ENCODE measurements at regions not wholly inside any gene's neighbourhood (a gene's known extent, or its start where the extent isn't known, plus 50 kb on each side); places are given as distances from the start of the nearest gene placed in this dataset.

- DNase-seq (ENCODE audit: low read depth), result no peak
Measured at GRCh38 chr3:127383656-127384179, 95.9 kb upstream of the PRR20G start.

- no peak for DNase-seq (ENCODE audit: low read depth)
Measured at GRCh38 chr3:127377801-127378655, 90.2 kb upstream of the PRR20G start.

GRCh38 chr3:127375151-127375930 is 87.5 kb upstream of the PRR20G start:
- DNase-seq (ENCODE audit: low read depth), result no peak

GRCh38 chr3:127374086-127375010 is 86.5 kb upstream of the PRR20G start:
- DNase-seq (ENCODE audit: low read depth), result peak; percentile 3

GRCh38 chr3:127373441-127374085 is 85.7 kb upstream of the PRR20G start:
- DNase-seq (ENCODE audit: low read depth), result no peak

- DNase-seq (ENCODE audit: low read depth), result no peak
Measured at GRCh38 chr3:127371846-127372245, 84.0 kb upstream of the PRR20G start.

- no peak for DNase-seq (ENCODE audit: low read depth)
Measured at GRCh38 chr3:127371334-127371733, 83.5 kb upstream of the PRR20G start.

GRCh38 chr3:127370906-127371305 is 83.1 kb upstream of the PRR20G start:
- no peak for DNase-seq (ENCODE audit: low read depth)

GRCh38 chr3:127369356-127369935 is 81.6 kb upstream of the PRR20G start:
- no peak for DNase-seq (ENCODE audit: low read depth)

- no peak for DNase-seq (ENCODE audit: low read depth)
Measured at GRCh38 chr3:127368186-127369032, 80.6 kb upstream of the PRR20G start.

GRCh38 chr3:127367593-127367992 is 79.7 kb upstream of the PRR20G start:
- no peak for DNase-seq (ENCODE audit: low read depth)

- no peak for DNase-seq (ENCODE audit: low read depth)
Measured at GRCh38 chr3:127366383-127366782, 78.5 kb upstream of the PRR20G start.

- no peak for DNase-seq (ENCODE audit: low read depth)
Measured at GRCh38 chr3:127365163-127365798, 77.4 kb upstream of the PRR20G start.

- no peak for DNase-seq (ENCODE audit: low read depth)
Measured at GRCh38 chr3:127363891-127364290, 76.0 kb upstream of the PRR20G start.

- DNase-seq (ENCODE audit: low read depth), result no peak
Measured at GRCh38 chr3:127363171-127363570, 75.3 kb upstream of the PRR20G start.

- DNase-seq (ENCODE audit: low read depth), result no peak
Measured at GRCh38 chr3:127360647-127361046, 72.8 kb upstream of the PRR20G start.

GRCh38 chr3:127358641-127359040 is 70.8 kb upstream of the PRR20G start:
- DNase-seq (ENCODE audit: low read depth), result no peak

- DNase-seq (ENCODE audit: low read depth), result no peak
Measured at GRCh38 chr3:127356381-127356780, 68.5 kb upstream of the PRR20G start.

GRCh38 chr3:127354761-127355160 is 66.9 kb upstream of the PRR20G start:
- no peak for DNase-seq (ENCODE audit: low read depth)
